WI38 (cell line): ENCODE measurements at regions not wholly inside any gene's neighbourhood (a gene's known extent, or its start where the extent isn't known, plus 50 kb on each side); places are given as distances from the start of the nearest gene placed in this dataset.

Experiments used
- H3K4me3 ChIP-seq: 2 replicates; pipeline ENCODE4 v1.5.1; 2011; ENCODE audit warnings: low read depth, mild to moderate bottlenecking, control low read depth, low read length
- CTCF ChIP-seq: IDR thresholded peaks from 2 replicates; pipeline ENCODE4 v1.5.1; 2012; ENCODE audit warnings: low read depth, mild to moderate bottlenecking, control low read depth, low read length

- TF ChIP-seq CTCF, result no peak
- no peak overlapping the region for H3K4me3 ChIP-seq
These were observed 198.5 kb upstream of the COL8A1 start for GRCh38 chr3:99439892-99440291.

GRCh38 chr3:99434190-99434589 is 204.2 kb upstream of the COL8A1 start:
- no peak overlapping the region for H3K4me3 ChIP-seq
- TF ChIP-seq CTCF, result no peak

GRCh38 chr3:99430348-99431134 is 207.9 kb upstream of the COL8A1 start:
- TF ChIP-seq CTCF, result no peak

GRCh38 chr3:99429502-99429901 is 208.9 kb upstream of the COL8A1 start:
- no peak for TF ChIP-seq CTCF
- H3K4me3 ChIP-seq, result no peak overlapping the region

More at GRCh38 chr3:99430348-99431134, 207.9 kb upstream of the COL8A1 start:
- H3K4me3 ChIP-seq, result no peak overlapping the region

- no peak overlapping the region for H3K4me3 ChIP-seq
- TF ChIP-seq CTCF, result no peak
These were observed 212.5 kb upstream of the COL8A1 start for GRCh38 chr3:99425930-99426329.

GRCh38 chr3:99419116-99419515 is 219.3 kb upstream of the COL8A1 start:
- H3K4me3 ChIP-seq, result no peak overlapping the region
- no peak for TF ChIP-seq CTCF

- no peak overlapping the region for H3K4me3 ChIP-seq
- TF ChIP-seq CTCF, result no peak
These were observed 219.7 kb upstream of the COL8A1 start for GRCh38 chr3:99418709-99419108.
